ENCODE measurements at regions not wholly inside any gene's neighbourhood (a gene's known extent, or its start where the extent isn't known, plus 50 kb on each side); places are given as distances from the start of the nearest gene placed in this dataset.
"Not testable (repeated sequence)": the region's sequence is repeated elsewhere in the genome, so short reads cannot be mapped to it uniquely, and the experiment has no call there.

- no peak for ATAC-seq (ENCODE audit: low read depth in 2 of 2)
- Mint-ChIP-seq H3K9me3 (peaks cover 0 to 10% (median 6%) of the 10 kb centered on the region in 7 donors), H3K27ac (peak overlapping the region in 1 of 6 donors; percentile 10)
These were observed 126.9 kb upstream of the ERRFI1 start for GRCh38 chr1:8152731-8153702.

GRCh38 chr1:8151647-8152046, 125.5 kb upstream of the ERRFI1 start:
- Mint-ChIP-seq H3K9me3 (peaks cover 0 to 10% (median 6%) of the 10 kb centered on the region in 7 donors), H3K27ac (peak overlapping the region in 1 of 6 donors; percentile 49), H3K27me3 (peaks cover 30 to 55% (median 44%) of the 10 kb centered on the region in 3 donors), H3K4me3 (no peak overlapping the region), H3K36me3 (no peaks in the 10 kb centered on the region), H3K4me1 (no peaks in the 10 kb centered on the region)
- no peak for ATAC-seq (ENCODE audit: low read depth in 2 of 2)
- DNase-seq: no peak

More at GRCh38 chr1:8152731-8153702, 126.9 kb upstream of the ERRFI1 start:
- Mint-ChIP-seq H3K36me3 (no peaks in the 10 kb centered on the region), H3K27me3 (peaks cover 32 to 59% (median 35%) of the 10 kb centered on the region in 3 donors), H3K4me3 (no peak overlapping the region), H3K4me1 (no peaks in the 10 kb centered on the region)
- DNase-seq: no peak

- H3K4me3 Mint-ChIP-seq; ATAC-seq (ENCODE audit: low read depth in 2 of 2); H3K27ac Mint-ChIP-seq; H3K4me1 Mint-ChIP-seq; DNase-seq; H3K36me3 Mint-ChIP-seq: not testable (repeated sequence)
- H3K27me3 Mint-ChIP-seq: peaks cover 27 to 55% (median 41%) of the 10 kb centered on the region in 3 donors
- H3K9me3 Mint-ChIP-seq: peaks cover 0 to 10% (median 5%) of the 10 kb centered on the region in 7 donors
These were observed 123.6 kb upstream of the ERRFI1 start for GRCh38 chr1:8149756-8150155.

DNA sequence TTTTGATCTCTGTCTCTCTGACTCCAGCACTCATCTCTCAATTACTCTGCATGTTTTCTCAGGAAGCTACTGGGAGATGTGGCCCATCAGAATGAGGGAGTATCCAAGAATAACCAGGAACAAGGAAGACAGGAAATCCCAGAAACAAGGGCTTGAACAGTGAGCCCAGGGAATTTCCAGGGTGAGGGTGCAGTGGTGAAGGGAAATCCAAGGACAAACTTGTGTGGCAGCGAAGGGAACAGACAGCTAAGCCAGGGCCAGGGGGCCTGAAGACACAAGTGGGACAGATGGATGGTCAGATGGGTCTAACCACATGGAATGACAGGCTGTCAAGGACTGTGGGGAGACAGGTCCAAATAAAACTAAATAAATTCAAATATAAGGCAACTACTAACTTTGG, 121.8 kb upstream of the ERRFI1 start:
- peaks cover 0 to 10% (median under 1%) of the 10 kb centered on the region in 7 donors for H3K9me3 Mint-ChIP-seq
- H3K27me3 Mint-ChIP-seq: peaks cover 38 to 58% (median 44%) of the 10 kb centered on the region in 3 donors
- no peak overlapping the region for H3K4me3 Mint-ChIP-seq
- no peak overlapping the region for H3K27ac Mint-ChIP-seq
- DNase-seq (no peak), ATAC-seq (ENCODE audit: low read depth in 2 of 2) (no peak)
- H3K4me1 Mint-ChIP-seq: no peaks in the 10 kb centered on the region
- H3K36me3 Mint-ChIP-seq: no peaks in the 10 kb centered on the region

- no peak overlapping the region for H3K4me3 Mint-ChIP-seq
- DNase-seq (no peak), ATAC-seq (ENCODE audit: low read depth in 2 of 2) (no peak)
- H3K4me1 Mint-ChIP-seq: no peaks in the 10 kb centered on the region
- peaks cover 37 to 49% (median 38%) of the 10 kb centered on the region in 3 donors for H3K27me3 Mint-ChIP-seq
- H3K36me3 Mint-ChIP-seq: no peaks in the 10 kb centered on the region
- H3K9me3 Mint-ChIP-seq: peaks cover 0 to 2% (median 0%) of the 10 kb centered on the region in 7 donors
- H3K27ac Mint-ChIP-seq: peak overlapping the region in 1 of 6 donors; percentile 88
These were observed 120.2 kb upstream of the ERRFI1 start for GRCh38 chr1:8146257-8146855.

DNA sequence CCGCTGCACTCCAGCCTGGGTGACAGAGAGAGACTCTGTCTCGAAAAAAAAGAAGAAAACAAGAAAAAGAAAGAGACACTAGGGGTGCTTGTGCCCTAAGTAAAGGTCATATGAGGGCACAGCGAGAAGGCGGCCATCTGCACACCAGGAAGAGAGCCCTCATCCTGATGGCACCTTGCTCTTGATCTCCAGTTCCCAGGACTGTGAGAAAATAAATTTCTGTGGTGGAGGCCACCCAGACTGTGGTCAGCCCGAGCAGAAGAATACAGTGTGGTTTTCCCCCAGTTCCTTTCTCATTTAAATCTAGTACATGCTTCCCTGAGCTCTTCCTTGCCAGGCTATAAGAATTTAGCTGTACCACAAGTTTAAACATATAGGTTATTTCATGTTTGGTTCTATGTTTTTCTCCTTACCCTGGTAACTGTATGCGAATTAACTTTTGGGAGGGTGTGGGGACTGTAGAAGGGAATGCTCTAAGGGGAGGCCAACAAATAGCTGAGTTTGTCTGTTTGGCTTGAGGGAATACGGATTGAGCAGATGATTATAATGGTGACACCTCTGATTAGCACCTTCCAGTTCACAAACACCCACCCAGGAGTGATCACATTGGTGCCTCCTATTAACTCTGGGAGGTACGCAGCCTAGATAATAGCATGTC, 119.6 kb upstream of the ERRFI1 start:
- Mint-ChIP-seq H3K36me3 (no peaks in the 10 kb centered on the region), H3K27me3 (peaks cover 34 to 43% (median 38%) of the 10 kb centered on the region in 3 donors), H3K4me1 (no peaks in the 10 kb centered on the region), H3K4me3 (no peak overlapping the region), H3K27ac (peak overlapping the region in 1 of 6 donors; percentile 88), H3K9me3 (peaks cover 0 to 1% (median 0%) of the 10 kb centered on the region in 7 donors)
- no peak for DNase-seq
- ATAC-seq (ENCODE audit: low read depth in 2 of 2): no peak

- no peaks in the 10 kb centered on the region for H3K4me1 Mint-ChIP-seq
- DNase-seq (no peak), ATAC-seq (ENCODE audit: low read depth in 2 of 2) (no peak)
- no peaks in the 10 kb centered on the region for H3K36me3 Mint-ChIP-seq
- no peaks in the 10 kb centered on the region for H3K9me3 Mint-ChIP-seq
- peaks cover 34 to 44% (median 38%) of the 10 kb centered on the region in 3 donors for H3K27me3 Mint-ChIP-seq
- no peak overlapping the region for H3K27ac Mint-ChIP-seq
- no peak overlapping the region for H3K4me3 Mint-ChIP-seq
These were observed 118.2 kb upstream of the ERRFI1 start for GRCh38 chr1:8144323-8144722.

- ATAC-seq (ENCODE audit: low read depth in 2 of 2): no peak
- no peaks in the 10 kb centered on the region for H3K36me3 Mint-ChIP-seq
These were observed 117.0 kb upstream of the ERRFI1 start for GRCh38 chr1:8142955-8143629.

DNA sequence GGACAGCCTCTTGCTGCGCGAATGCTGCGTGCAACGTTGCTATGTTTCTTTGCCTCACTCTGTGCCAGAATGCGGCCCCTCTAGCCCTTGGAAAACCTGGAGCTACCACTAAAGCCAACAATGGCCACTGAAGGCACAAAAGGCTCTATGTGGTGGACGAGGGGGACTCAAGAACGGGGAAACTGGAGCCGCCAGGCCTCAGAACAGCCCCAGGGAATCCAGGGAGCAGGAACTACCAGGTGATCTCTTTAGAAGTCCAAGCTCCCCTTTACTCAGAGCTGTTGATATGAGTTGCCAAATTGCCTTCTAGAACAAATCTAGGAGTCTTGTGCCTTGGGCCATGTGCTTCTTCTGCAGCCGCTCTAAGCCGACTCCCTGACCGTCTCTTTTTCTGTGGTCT, 113.8 kb upstream of the ERRFI1 start:
- Mint-ChIP-seq H3K36me3 (no peaks in the 10 kb centered on the region), H3K27me3 (peaks cover 36 to 53% (median 51%) of the 10 kb centered on the region in 3 donors), H3K4me1 (no peaks in the 10 kb centered on the region), H3K27ac (peak overlapping the region in 1 of 6 donors; percentile 60), H3K4me3 (no peak overlapping the region), H3K9me3 (no peaks in the 10 kb centered on the region)
- DNase-seq: no peak
- no peak for ATAC-seq (ENCODE audit: low read depth in 2 of 2)

More at GRCh38 chr1:8142955-8143629, 117.0 kb upstream of the ERRFI1 start:
- Mint-ChIP-seq H3K27ac (peak overlapping the region in 1 of 6 donors; percentile 57), H3K4me1 (no peaks in the 10 kb centered on the region), H3K9me3 (no peaks in the 10 kb centered on the region), H3K27me3 (peaks cover 26 to 47% (median 44%) of the 10 kb centered on the region in 3 donors), H3K4me3 (no peak overlapping the region)
- no peak for DNase-seq

DNA sequence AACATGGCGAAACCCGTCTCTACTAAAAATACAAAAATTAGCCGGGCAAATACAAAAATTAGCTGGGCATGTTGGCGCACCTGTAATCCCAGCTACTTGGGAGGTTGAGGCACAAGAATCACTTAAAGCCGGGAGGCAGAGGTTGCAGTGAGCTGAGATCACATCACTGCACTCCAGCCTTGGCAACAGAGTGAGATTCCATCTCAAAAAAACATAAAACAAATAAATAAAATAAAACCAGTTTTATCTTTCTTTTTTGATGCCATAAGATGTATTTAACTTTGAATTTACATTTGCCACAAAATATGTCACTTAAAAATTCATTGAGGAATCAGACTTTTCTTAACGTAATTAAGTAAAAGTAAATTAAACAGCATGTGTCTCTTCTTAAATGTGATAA, 113.3 kb upstream of the ERRFI1 start:
- Mint-ChIP-seq H3K27me3 (peaks cover 36 to 53% (median 51%) of the 10 kb centered on the region in 3 donors), H3K27ac (no peak overlapping the region), H3K9me3 (no peaks in the 10 kb centered on the region), H3K4me3 (no peak overlapping the region), H3K36me3 (no peaks in the 10 kb centered on the region), H3K4me1 (no peaks in the 10 kb centered on the region)
- DNase-seq: no peak
- ATAC-seq (ENCODE audit: low read depth in 2 of 2): no peak

DNA sequence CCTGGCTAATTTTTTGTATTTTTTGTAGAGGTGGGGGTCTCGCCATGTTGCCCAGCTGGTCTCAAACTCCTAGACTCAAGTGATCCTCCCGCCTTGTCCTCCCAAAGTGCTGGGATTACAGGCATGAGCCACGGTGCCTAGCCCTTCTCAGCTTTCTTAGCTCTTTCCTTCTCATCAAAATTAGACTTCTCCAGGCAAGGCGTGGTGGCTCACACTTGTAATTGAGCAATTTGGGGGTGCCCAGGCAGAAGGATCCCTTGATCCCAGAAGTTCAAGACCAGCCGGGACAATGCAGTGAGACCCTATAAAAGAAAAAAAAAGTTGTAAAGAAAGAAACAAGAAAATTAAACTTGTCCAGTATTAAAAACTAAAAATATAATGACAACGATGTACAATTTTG, 112.6 kb upstream of the ERRFI1 start:
- Mint-ChIP-seq H3K9me3 (no peaks in the 10 kb centered on the region), H3K36me3 (no peaks in the 10 kb centered on the region), H3K27ac (no peak overlapping the region), H3K4me3 (no peak overlapping the region), H3K27me3 (peaks cover 37 to 52% (median 49%) of the 10 kb centered on the region in 3 donors), H3K4me1 (no peaks in the 10 kb centered on the region)
- DNase-seq (no peak), ATAC-seq (ENCODE audit: low read depth in 2 of 2) (no peak)

GRCh38 chr1:8137481-8138244, 111.6 kb upstream of the ERRFI1 start:
- no peak for ATAC-seq (ENCODE audit: low read depth in 2 of 2)
- Mint-ChIP-seq H3K27me3 (peaks cover 31 to 62% (median 56%) of the 10 kb centered on the region in 3 donors), H3K4me1 (no peaks in the 10 kb centered on the region), H3K36me3 (no peaks in the 10 kb centered on the region), H3K9me3 (no peaks in the 10 kb centered on the region), H3K4me3 (no peak overlapping the region), H3K27ac (no peak overlapping the region)
- DNase-seq: no peak
